Loucy (cell line): ENCODE measurements at regions not wholly inside any gene's neighbourhood (a gene's known extent, or its start where the extent isn't known, plus 50 kb on each side); places are given as distances from the start of the nearest gene placed in this dataset.

Experiments
- CTCF ChIP-seq: fragments of 200-600 bp; sonication (generic); conservative IDR thresholded peaks from 2 replicates; pipeline ENCODE4 v1.5.1; 2014; ENCODE audit warnings: mild to moderate bottlenecking, antibody characterized with exemption, low read length
- EZH2phosphoT487 ChIP-seq: fragments of 200-600 bp; IDR thresholded peaks from 2 replicates; pipeline ENCODE4 v1.6.1; 2018; ENCODE audit warnings: antibody characterized with exemption, mild to moderate bottlenecking, moderate library complexity, borderline replicate concordance

- TF ChIP-seq CTCF, result no peak
- no peak for TF ChIP-seq EZH2phosphoT487
Observed at GRCh38 chr9:22657713-22658112, 211.1 kb downstream of the DMRTA1 start.
